Sciatic nerve (tissue), 2 donors: ENCODE measurements at regions not wholly inside any gene's neighbourhood (a gene's known extent, or its start where the extent isn't known, plus 50 kb on each side); places are given as distances from the start of the nearest gene placed in this dataset.
"Not testable (repeated sequence)": the region's sequence is repeated elsewhere in the genome, so short reads cannot be mapped to it uniquely, and the experiment has no call there.

Experiments
- ATAC-seq: fragments of 200-7000 bp; cut with Tn5 transposase; one replicate; pipeline ENCODE4 v1.9.1; 2020; ENCODE audit warnings: mild to moderate bottlenecking, moderate library complexity
- DNase-seq: peaks from one replicate; pipeline ENCODE4 v3.0.0-alpha.2; 2020; ENCODE audit warnings: low spot score
- intact Hi-C: fragments of 100-400 bp; cut with DNase I; formaldehyde crosslinking; loops from one replicate; pipeline ENCODE4 v1.14.2; 2022
- donor health status: DM: no; HTN: no; CAD: no.
- donor health status: DM: no; HTN: no; CAD: no.

GRCh38 chr5:37994729-37995128 lies 154.9 kb upstream of the GDNF start:
- intact Hi-C loops = no loop called here
- ATAC-seq (no peak), DNase-seq (no peak)

- intact Hi-C loops = no loop called here
- no peak for DNase-seq
- no peak for ATAC-seq
These were observed 151.8 kb upstream of the GDNF start for GRCh38 chr5:37991301-37992299.

GRCh38 chr5:37989884-37990283 lies 150.0 kb upstream of the GDNF start:
- intact Hi-C loops = no loop called here

GRCh38 chr5:37988454-37989046 lies 148.7 kb upstream of the GDNF start:
- DNase-seq (no peak), ATAC-seq (no peak)
- intact Hi-C loops = no loop called here

More at GRCh38 chr5:37989884-37990283, 150.0 kb upstream of the GDNF start:
- ATAC-seq (no peak), DNase-seq (no peak)

- no peak for DNase-seq
- no peak for ATAC-seq
- intact Hi-C loops = no loop called here
These were observed 144.5 kb upstream of the GDNF start for GRCh38 chr5:37984300-37984699.

GRCh38 chr5:37983463-37983862 lies 143.6 kb upstream of the GDNF start:
- ATAC-seq = no peak
- no peak for DNase-seq
- intact Hi-C loops = no loop called here

GRCh38 chr5:37979559-37979958 lies 139.7 kb upstream of the GDNF start:
- intact Hi-C loops = no loop called here
- DNase-seq (no peak), ATAC-seq (no peak)

GRCh38 chr5:37975531-37975930 lies 135.7 kb upstream of the GDNF start:
- ATAC-seq (no peak), DNase-seq (no peak)
- intact Hi-C loops = no loop called here

- ATAC-seq = no peak
- intact Hi-C loops = no loop called here
- no peak for DNase-seq
These were observed 131.7 kb upstream of the GDNF start for GRCh38 chr5:37971483-37972024.

GRCh38 chr5:37966871-37967270 lies 127.0 kb upstream of the GDNF start:
- ATAC-seq (no peak), DNase-seq (no peak)
- intact Hi-C loops = loop anchor here (10.0 kb wide), 1 partner anchor 1352 kb away; no protein-coding TSS in a partner anchor

- intact Hi-C loops = loop anchor here (10.0 kb wide), 1 partner anchor 1351 kb away; no protein-coding TSS in a partner anchor
- no peak for DNase-seq
- ATAC-seq = no peak
These were observed 126.5 kb upstream of the GDNF start for GRCh38 chr5:37966291-37966690.

- ATAC-seq (no peak), DNase-seq (no peak)
- intact Hi-C loops = loop anchor here (10.0 kb wide), 1 partner anchor 1348 kb away; no protein-coding TSS in a partner anchor
These were observed 122.5 kb upstream of the GDNF start for GRCh38 chr5:37962389-37962788.

GRCh38 chr5:37957218-37957617 lies 117.4 kb upstream of the GDNF start:
- intact Hi-C loops = no loop called here
- ATAC-seq = no peak
- no peak for DNase-seq

GRCh38 chr5:37955748-37956147 lies 115.9 kb upstream of the GDNF start:
- ATAC-seq (no peak), DNase-seq (no peak)
- intact Hi-C loops = no loop called here

- ATAC-seq = no peak
- intact Hi-C loops = no loop called here
- no peak for DNase-seq
These were observed 114.7 kb upstream of the GDNF start for GRCh38 chr5:37954561-37954960.

- DNase-seq (no peak), ATAC-seq (no peak)
- intact Hi-C loops = no loop called here
These were observed 112.3 kb upstream of the GDNF start for GRCh38 chr5:37951946-37952721.

GRCh38 chr5:37950436-37950835 lies 110.6 kb upstream of the GDNF start:
- DNase-seq = no peak
- no peak for ATAC-seq
- intact Hi-C loops = no loop called here

GRCh38 chr5:37945446-37945845 lies 105.6 kb upstream of the GDNF start:
- intact Hi-C loops = no loop called here
- DNase-seq (no peak), ATAC-seq (no peak)

- DNase-seq, intact Hi-C loops, ATAC-seq: not testable (repeated sequence)
These were observed 103.3 kb upstream of the GDNF start for GRCh38 chr5:37943136-37943535.
